HFFc6 (cell line): ENCODE measurements at regions not wholly inside any gene's neighbourhood (a gene's known extent, or its start where the extent isn't known, plus 50 kb on each side); places are given as distances from the start of the nearest gene placed in this dataset.

ENCODE experiments used
- DNase-seq: peaks from one replicate; pipeline ENCODE4 v3.0.0-alpha.2; 2018
- H3K27ac Mint-ChIP-seq: 2 replicates; pipeline ENCODE4 v1.8.0; 2020; ENCODE audit warnings: mild to moderate bottlenecking, mixed read lengths
- H3K27me3 Mint-ChIP-seq: 2 replicates; pipeline ENCODE4 v1.8.0; 2021; ENCODE audit warnings: mild to moderate bottlenecking, moderate library complexity, mixed read lengths; ENCODE audit not compliant: insufficient read depth
- H3K36me3 Mint-ChIP-seq: 2 replicates; pipeline ENCODE4 v1.8.0; 2021; ENCODE audit warnings: low read depth, mixed read lengths
- H3K4me1 Mint-ChIP-seq: 2 replicates; pipeline ENCODE4 v1.8.0; 2020; ENCODE audit warnings: low read depth, mixed read lengths
- H3K4me3 Mint-ChIP-seq: 2 replicates; pipeline ENCODE4 v1.8.0; 2020; ENCODE audit warnings: mild to moderate bottlenecking, moderate library complexity, mixed read lengths
- H3K9me3 Mint-ChIP-seq: 2 replicates; pipeline ENCODE4 v1.8.0; 2020; ENCODE audit warnings: mild to moderate bottlenecking, mixed read lengths
- TF ChIP-seq, protein P1 (sequence below): fragments of 200-600 bp; sonication (generic); IDR thresholded peaks from 2 replicates; pipeline ENCODE4 v1.5.0; 2021; ENCODE audit warnings: antibody characterized with exemption, mild to moderate bottlenecking

GRCh38 chr4:4754641-4755040 lies 104.8 kb upstream of the MSX1 start:
- H3K9me3 Mint-ChIP-seq = no peaks in the 10 kb centered on the region
- no peaks in the 10 kb centered on the region for H3K36me3 Mint-ChIP-seq
- no peak overlapping the region for H3K4me3 Mint-ChIP-seq
- DNase-seq = no peak
- TF ChIP-seq, protein P1, sequence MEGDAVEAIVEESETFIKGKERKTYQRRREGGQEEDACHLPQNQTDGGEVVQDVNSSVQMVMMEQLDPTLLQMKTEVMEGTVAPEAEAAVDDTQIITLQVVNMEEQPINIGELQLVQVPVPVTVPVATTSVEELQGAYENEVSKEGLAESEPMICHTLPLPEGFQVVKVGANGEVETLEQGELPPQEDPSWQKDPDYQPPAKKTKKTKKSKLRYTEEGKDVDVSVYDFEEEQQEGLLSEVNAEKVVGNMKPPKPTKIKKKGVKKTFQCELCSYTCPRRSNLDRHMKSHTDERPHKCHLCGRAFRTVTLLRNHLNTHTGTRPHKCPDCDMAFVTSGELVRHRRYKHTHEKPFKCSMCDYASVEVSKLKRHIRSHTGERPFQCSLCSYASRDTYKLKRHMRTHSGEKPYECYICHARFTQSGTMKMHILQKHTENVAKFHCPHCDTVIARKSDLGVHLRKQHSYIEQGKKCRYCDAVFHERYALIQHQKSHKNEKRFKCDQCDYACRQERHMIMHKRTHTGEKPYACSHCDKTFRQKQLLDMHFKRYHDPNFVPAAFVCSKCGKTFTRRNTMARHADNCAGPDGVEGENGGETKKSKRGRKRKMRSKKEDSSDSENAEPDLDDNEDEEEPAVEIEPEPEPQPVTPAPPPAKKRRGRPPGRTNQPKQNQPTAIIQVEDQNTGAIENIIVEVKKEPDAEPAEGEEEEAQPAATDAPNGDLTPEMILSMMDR = no peak
- H3K27me3 Mint-ChIP-seq = peaks cover 54% of the 10 kb centered on the region
- H3K27ac Mint-ChIP-seq = no peak overlapping the region
- H3K4me1 Mint-ChIP-seq = peaks cover 8% of the 10 kb centered on the region

DNA sequence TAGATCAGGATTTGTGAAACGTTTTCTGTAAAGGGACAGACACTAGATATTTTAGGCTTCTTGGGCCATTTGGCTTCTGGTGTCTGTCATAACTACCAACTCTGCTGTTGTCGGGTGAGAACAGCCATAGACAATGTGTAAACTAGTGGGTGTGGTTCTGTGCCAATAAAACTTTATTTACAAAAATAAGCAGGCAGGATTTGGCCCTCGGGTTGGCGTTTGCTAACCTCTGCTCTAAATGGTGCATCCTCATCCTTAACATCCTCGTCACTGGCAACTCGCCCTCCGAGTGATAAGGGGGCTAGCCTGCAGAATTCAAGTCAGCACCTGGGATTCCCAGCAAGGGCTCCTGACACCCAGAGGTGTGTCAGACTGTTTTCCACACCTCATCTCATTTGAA lies 105.8 kb upstream of the MSX1 start:
- Mint-ChIP-seq H3K4me3 (no peak overlapping the region), H3K27ac (no peak overlapping the region), H3K27me3 (peaks cover 54% of the 10 kb centered on the region), H3K9me3 (no peaks in the 10 kb centered on the region), H3K4me1 (0 out of 2 replicates have a peak, but pooled peaks cover 4% of the 10 kb centered on the region), H3K36me3 (no peaks in the 10 kb centered on the region)
- TF ChIP-seq, protein P1 = no peak
- DNase-seq = no peak

- Mint-ChIP-seq H3K36me3 (no peaks in the 10 kb centered on the region), H3K4me1 (0 out of 2 replicates have a peak, but pooled peaks cover 4% of the 10 kb centered on the region), H3K4me3 (no peak overlapping the region), H3K27ac (no peak overlapping the region), H3K9me3 (no peaks in the 10 kb centered on the region; the same call in 1 of the 2 replicates), H3K27me3 (peaks cover 55% of the 10 kb centered on the region)
- TF ChIP-seq, protein P1 = no peak
- DNase-seq = peak; percentile 34
Measured at GRCh38 chr4:4752576-4753401, 106.7 kb upstream of the MSX1 start.

DNA sequence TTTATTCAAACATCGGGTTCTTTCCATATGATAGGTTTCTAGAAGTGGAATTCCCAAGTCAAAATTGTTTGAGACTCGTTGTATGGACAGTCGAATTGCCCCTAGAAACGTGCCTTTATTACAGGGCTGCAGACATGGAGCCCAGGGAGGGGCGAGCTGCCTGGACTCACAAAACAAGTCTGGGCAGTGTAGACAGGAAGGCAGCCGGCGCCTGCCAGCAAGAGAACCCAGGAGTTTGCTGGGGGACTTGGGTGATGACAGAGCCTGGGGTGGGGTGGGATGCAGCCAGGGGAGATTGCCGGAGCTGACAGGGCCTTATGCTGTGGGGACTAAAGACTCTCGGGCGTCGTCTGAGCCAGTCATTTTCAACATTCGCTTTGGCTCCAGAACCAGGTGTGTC lies 107.4 kb upstream of the MSX1 start:
- TF ChIP-seq, protein P1 = no peak
- H3K36me3 Mint-ChIP-seq = peaks cover 3% of the 10 kb centered on the region; the same call in 1 of the 2 replicates
- H3K9me3 Mint-ChIP-seq = peaks cover 5% of the 10 kb centered on the region
- peaks cover 53% of the 10 kb centered on the region for H3K27me3 Mint-ChIP-seq
- no peak for DNase-seq
- H3K4me1 Mint-ChIP-seq = 0 out of 2 replicates have a peak, but pooled peaks cover 4% of the 10 kb centered on the region
- H3K4me3 Mint-ChIP-seq = no peak overlapping the region
- H3K27ac Mint-ChIP-seq = no peak overlapping the region

DNA sequence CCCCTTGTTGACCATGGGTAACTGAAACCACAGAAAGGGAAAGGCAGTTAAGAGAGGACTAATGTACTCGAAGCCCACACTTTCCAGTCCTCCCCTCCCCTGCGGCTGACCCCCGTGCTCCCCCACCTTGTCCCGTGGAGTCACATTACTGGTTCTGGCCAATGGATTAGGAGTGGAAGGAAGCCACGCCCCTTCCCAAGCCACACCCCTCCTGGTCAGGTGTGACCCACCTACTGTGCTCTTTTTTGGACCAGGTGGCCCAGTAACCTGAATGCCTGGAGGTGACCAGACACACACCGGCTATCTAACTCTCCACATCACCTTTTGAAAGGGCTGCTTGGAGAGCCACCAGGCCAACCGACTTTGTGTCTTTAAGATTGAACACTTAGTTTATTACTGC lies 109.3 kb upstream of the MSX1 start:
- Mint-ChIP-seq H3K4me3 (no peak overlapping the region), H3K36me3 (peaks cover 10% of the 10 kb centered on the region; the same call in 1 of the 2 replicates), H3K27me3 (peaks cover 48% of the 10 kb centered on the region), H3K27ac (no peak overlapping the region), H3K4me1 (0 out of 2 replicates have a peak, but pooled peaks cover 4% of the 10 kb centered on the region), H3K9me3 (peaks cover 18% of the 10 kb centered on the region)
- TF ChIP-seq, protein P1 = no peak
- no peak for DNase-seq
